ENCODE measurements at regions not wholly inside any gene's neighbourhood (a gene's known extent, or its start where the extent isn't known, plus 50 kb on each side); places are given as distances from the start of the nearest gene placed in this dataset.

DNA sequence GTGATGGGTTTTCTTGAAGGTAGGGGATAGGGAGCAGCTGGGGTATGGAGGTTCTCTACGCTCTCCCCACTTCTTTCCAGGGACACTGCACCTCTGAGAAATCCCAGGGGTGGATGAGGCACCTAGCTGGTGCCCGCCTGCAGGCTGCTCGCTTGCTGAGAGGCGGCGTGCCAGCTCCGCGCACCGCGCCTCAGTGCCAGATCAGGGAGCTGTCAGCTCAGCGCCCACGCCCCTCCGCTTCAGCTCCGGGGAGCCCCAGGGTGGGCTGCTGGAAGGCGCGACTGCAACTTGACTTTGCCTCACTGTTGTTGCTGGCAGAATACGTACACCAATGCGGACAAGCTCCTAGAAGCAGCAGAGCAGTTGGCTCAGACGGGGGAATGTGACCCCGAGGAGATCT is 345.7 kb upstream of the UMPS start:
- no peak overlapping the region for H3K4me2 ChIP-seq (ENCODE audit: low read length)

DNA sequence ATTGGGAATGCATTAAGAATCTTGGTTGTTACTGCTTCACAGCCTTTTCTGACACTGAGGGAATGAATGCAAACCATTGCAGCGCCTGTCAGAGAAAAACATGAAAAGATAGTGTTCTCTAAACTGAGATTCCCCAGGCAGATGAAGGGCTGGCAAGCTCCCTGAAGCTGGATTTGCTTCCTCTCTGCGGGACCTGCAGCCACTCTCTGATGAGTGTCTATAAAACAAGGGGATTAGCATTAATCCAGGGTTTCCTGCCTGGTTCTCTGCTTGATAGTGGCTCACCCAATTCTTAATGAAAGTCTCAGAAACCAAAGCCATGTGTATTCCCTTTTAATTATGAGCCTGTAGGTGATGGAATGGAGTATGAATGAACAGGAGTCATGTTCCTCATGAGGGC is 344.3 kb upstream of the UMPS start:
- Histone ChIP-seq H3K4me1 (ENCODE audit: insufficient read depth, low read length, poor library complexity, severe bottlenecking) (no peaks in the 10 kb centered on the region), H3K79me2 (ENCODE audit: insufficient read depth, low read depth, low read length) (no peaks in the 10 kb centered on the region), H3K36me3 (ENCODE audit: insufficient read depth, low read length) (no peaks in the 10 kb centered on the region), H3K9me2 (ENCODE audit: insufficient read depth, low read length) (no peaks in the 10 kb centered on the region), H3K4me2 (ENCODE audit: low read length) (no peak overlapping the region), H3K9me3 (ENCODE audit: low read length) (no peaks in the 10 kb centered on the region), H2AFZ (ENCODE audit: low read length) (no peak overlapping the region), H3K4me3 (ENCODE audit: low read depth, low read length, poor library complexity, severe bottlenecking) (no peak overlapping the region), H3K27ac (ENCODE audit: low read depth, low read length, poor library complexity, severe bottlenecking) (no peak overlapping the region), H4K20me1 (ENCODE audit: insufficient read depth, low read length) (no peaks in the 10 kb centered on the region)
- intact Hi-C loops (cut with micrococcal nuclease; ENCODE audit: unreplicated experiment) = no loop called here
- BruUV-seq (replicated peaks) = no TSS peak
- DNase-seq (ENCODE audit: low spot score) = no peak
- TF ChIP-seq CTCF (conservative IDR thresholded peaks at IDR 0.05; ENCODE audit: low read length) = no peak
- no peak for TF ChIP-seq EZH2phosphoT487 (IDR thresholded peaks at IDR 0.05; ENCODE audit: borderline replicate concordance, low read depth, low read length)
- ChIA-PET POLR2A (no interaction called here), CTCF (ENCODE audit: unreplicated experiment) (no interaction called here)

More for the DNA sequence above, 345.7 kb upstream of the UMPS start:
- no peak for DNase-seq (ENCODE audit: low spot score)
- Histone ChIP-seq H3K9me3 (ENCODE audit: low read length) (no peaks in the 10 kb centered on the region), H3K4me1 (ENCODE audit: insufficient read depth, low read length, poor library complexity, severe bottlenecking) (no peaks in the 10 kb centered on the region), H3K27ac (ENCODE audit: low read depth, low read length, poor library complexity, severe bottlenecking) (no peak overlapping the region), H3K9me2 (ENCODE audit: insufficient read depth, low read length) (no peaks in the 10 kb centered on the region), H3K79me2 (ENCODE audit: insufficient read depth, low read depth, low read length) (no peaks in the 10 kb centered on the region), H3K36me3 (ENCODE audit: insufficient read depth, low read length) (no peaks in the 10 kb centered on the region), H4K20me1 (ENCODE audit: insufficient read depth, low read length) (no peaks in the 10 kb centered on the region), H2AFZ (ENCODE audit: low read length) (no peak overlapping the region), H3K4me3 (ENCODE audit: low read depth, low read length, poor library complexity, severe bottlenecking) (no peak overlapping the region)
- ChIA-PET POLR2A (interaction anchor here (0.6 kb wide), 1 partner anchor 20 kb away, joined by 3 read pairs; no protein-coding TSS in a partner anchor), CTCF (ENCODE audit: unreplicated experiment) (no interaction called here)
- intact Hi-C loops (cut with micrococcal nuclease; ENCODE audit: unreplicated experiment) = no loop called here
- TF ChIP-seq EZH2phosphoT487 (IDR thresholded peaks at IDR 0.05; ENCODE audit: borderline replicate concordance, low read depth, low read length) (no peak), CTCF (conservative IDR thresholded peaks at IDR 0.05; ENCODE audit: low read length) (no peak)
- no TSS peak for BruUV-seq (replicated peaks)

DNA sequence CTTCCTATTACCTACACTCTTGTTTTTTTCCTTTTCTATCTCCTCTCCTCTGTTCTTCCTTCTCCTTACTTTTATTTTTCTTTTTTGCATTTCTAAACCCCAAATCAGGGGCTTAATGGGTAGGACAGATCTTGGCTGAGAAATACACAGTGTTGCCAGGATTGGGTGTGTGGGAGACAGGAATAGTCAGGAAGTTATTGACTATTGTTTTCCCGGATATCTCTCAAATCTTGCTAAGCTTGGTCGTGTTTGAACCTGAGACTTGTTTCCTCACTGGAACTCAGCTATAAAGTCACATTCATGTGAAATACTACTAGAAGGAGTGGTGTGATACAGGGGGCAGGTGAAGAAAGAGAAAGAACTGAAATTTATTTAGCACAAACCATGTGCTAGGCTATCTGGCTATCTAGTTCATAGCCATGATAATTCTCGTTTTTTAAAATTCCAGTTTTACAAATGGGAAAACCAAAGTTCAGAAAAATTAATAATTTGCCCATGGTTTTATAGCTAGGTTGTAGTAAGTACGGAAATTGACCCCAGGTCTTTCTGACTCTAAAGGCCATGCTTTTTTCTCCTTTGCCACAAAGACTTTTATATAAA is 343.2 kb upstream of the UMPS start:
- ChIA-PET POLR2A (interaction anchor here (0.6 kb wide), 1 partner anchor 718 kb away, joined by 4 read pairs; no protein-coding TSS in a partner anchor), CTCF (ENCODE audit: unreplicated experiment) (no interaction called here)
- Histone ChIP-seq H4K20me1 (ENCODE audit: insufficient read depth, low read length) (no peaks in the 10 kb centered on the region), H3K9me3 (ENCODE audit: low read length) (no peaks in the 10 kb centered on the region), H3K4me1 (ENCODE audit: insufficient read depth, low read length, poor library complexity, severe bottlenecking) (no peaks in the 10 kb centered on the region), H3K9me2 (ENCODE audit: insufficient read depth, low read length) (no peaks in the 10 kb centered on the region), H3K4me2 (ENCODE audit: low read length) (no peak overlapping the region), H3K4me3 (ENCODE audit: low read depth, low read length, poor library complexity, severe bottlenecking) (no peak overlapping the region), H2AFZ (ENCODE audit: low read length) (no peak overlapping the region), H3K36me3 (ENCODE audit: insufficient read depth, low read length) (no peaks in the 10 kb centered on the region), H3K79me2 (ENCODE audit: insufficient read depth, low read depth, low read length) (no peaks in the 10 kb centered on the region), H3K27ac (ENCODE audit: low read depth, low read length, poor library complexity, severe bottlenecking) (no peak overlapping the region)
- no peak for DNase-seq (ENCODE audit: low spot score)
- TF ChIP-seq EZH2phosphoT487 (IDR thresholded peaks at IDR 0.05; ENCODE audit: borderline replicate concordance, low read depth, low read length) = no peak
- intact Hi-C loops (cut with micrococcal nuclease; ENCODE audit: unreplicated experiment) = no loop called here
- no TSS peak for BruUV-seq (replicated peaks)

All from OCI-LY7 (cell line).